Thymus (tissue), 11 donors: ENCODE measurements at regions not wholly inside any gene's neighbourhood (a gene's known extent, or its start where the extent isn't known, plus 50 kb on each side); places are given as distances from the start of the nearest gene placed in this dataset.

ENCODE experiments used
- DNase-seq, 9 donors: peaks; one replicate each; pipeline ENCODE4 v3.0.0-alpha.2; 2013; ENCODE audit warnings: low spot score in 9 of 9, low read depth in 6 of 9, missing footprints in 1 of 9
- H3K27ac ChIP-seq, 2 donors: one replicate each; pipeline ENCODE4 v1.5.1; 2013; ENCODE audit warnings: control low read depth in 1 of 2, low read depth in 1 of 2, low read length in 1 of 2, mild to moderate bottlenecking in 1 of 2, moderate library complexity in 1 of 2
- H3K27me3 ChIP-seq, 2 donors: one replicate each; pipeline ENCODE4 v1.5.1; 2013; ENCODE audit warnings: low read length in 1 of 2; ENCODE audit not compliant: control insufficient read depth in 2 of 2, insufficient read depth in 1 of 2
- H3K36me3 ChIP-seq, 2 donors: one replicate each; pipeline ENCODE4 v1.5.1; 2013; ENCODE audit warnings: low read length in 1 of 2, mild to moderate bottlenecking in 1 of 2, moderate library complexity in 1 of 2; ENCODE audit not compliant: control insufficient read depth in 2 of 2, insufficient read depth in 2 of 2
- H3K4me1 ChIP-seq, 2 donors: one replicate each; pipeline ENCODE4 v1.5.1; 2013; ENCODE audit warnings: low read length in 2 of 2; ENCODE audit not compliant: control insufficient read depth in 2 of 2, insufficient read depth in 2 of 2
- H3K4me3 ChIP-seq, 2 donors: one replicate each; pipeline ENCODE4 v1.5.1; 2013; ENCODE audit warnings: low read length in 2 of 2, control low read depth in 1 of 2, mild to moderate bottlenecking in 1 of 2
- H3K9me3 ChIP-seq, 2 donors: one replicate each; pipeline ENCODE4 v1.5.1; 2013; ENCODE audit warnings: low read length in 1 of 2, mild to moderate bottlenecking in 1 of 2; ENCODE audit not compliant: control insufficient read depth in 2 of 2, insufficient read depth in 1 of 2
- WGBS: extraction: QIAGEN DNeasy Blood & Tissue Kit; methylation state at CpG from one replicate; pipeline ENCODE4 v1.1.7; 2013; 5-methylcytosine and 5-hydroxymethylcytosine counted together
- donor health status: healthy.

- no peak for DNase-seq
- no peak overlapping the region for H3K27ac ChIP-seq
- H3K36me3 ChIP-seq: no peaks in the 10 kb centered on the region
- H3K9me3 ChIP-seq: no peaks in the 10 kb centered on the region
- H3K4me1 ChIP-seq: no peaks in the 10 kb centered on the region
- 96% methylated on average over 3 of the region's 3 CpGs for WGBS
- H3K27me3 ChIP-seq: no peaks in the 10 kb centered on the region
- H3K4me3 ChIP-seq: no peak overlapping the region
Measured at GRCh38 chr2:145688156-145688555, 1168.2 kb upstream of the ZEB2 start.

DNA sequence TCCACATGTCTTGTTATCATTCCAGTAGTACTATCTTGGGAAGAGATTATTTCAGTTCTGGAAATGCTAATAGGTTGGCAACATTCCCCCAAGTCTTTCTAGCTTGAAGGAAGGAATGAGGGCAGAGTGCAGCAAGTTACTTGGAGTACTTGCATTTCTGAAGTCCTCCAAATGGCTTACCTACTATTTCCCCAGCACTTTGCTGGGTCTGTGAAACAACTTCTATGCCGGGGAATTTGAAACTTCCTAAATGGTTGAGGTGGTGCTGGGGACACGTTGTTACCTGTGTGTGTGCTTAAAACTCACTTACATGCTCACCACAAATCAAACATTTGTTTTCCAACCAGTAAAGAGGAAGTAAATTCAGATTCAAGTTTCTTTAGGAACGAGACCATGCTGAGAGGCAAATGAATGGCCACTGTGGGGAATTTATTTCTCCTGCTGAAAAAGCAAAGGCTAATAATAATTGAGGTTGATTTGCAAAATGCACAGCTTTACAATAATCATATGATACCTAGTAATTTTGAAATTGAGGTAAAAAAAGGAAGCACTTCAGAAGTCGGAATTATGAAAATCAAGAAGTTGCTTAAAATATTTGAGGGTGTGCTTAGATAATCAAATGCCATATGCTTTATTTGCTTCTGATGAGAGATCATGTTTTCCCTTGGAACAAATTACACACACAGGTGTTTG lies 1167.7 kb upstream of the ZEB2 start:
- no peaks in the 10 kb centered on the region for H3K4me1 ChIP-seq
- no peaks in the 10 kb centered on the region for H3K9me3 ChIP-seq
- no peaks in the 10 kb centered on the region for H3K27me3 ChIP-seq
- H3K27ac ChIP-seq: no peak overlapping the region
- no peak overlapping the region for H3K4me3 ChIP-seq
- DNase-seq: peak in 1 of 9 donors; percentile 5
- WGBS: 34% methylated on average over 4 of the region's 4 CpGs
- H3K36me3 ChIP-seq: no peaks in the 10 kb centered on the region

DNA sequence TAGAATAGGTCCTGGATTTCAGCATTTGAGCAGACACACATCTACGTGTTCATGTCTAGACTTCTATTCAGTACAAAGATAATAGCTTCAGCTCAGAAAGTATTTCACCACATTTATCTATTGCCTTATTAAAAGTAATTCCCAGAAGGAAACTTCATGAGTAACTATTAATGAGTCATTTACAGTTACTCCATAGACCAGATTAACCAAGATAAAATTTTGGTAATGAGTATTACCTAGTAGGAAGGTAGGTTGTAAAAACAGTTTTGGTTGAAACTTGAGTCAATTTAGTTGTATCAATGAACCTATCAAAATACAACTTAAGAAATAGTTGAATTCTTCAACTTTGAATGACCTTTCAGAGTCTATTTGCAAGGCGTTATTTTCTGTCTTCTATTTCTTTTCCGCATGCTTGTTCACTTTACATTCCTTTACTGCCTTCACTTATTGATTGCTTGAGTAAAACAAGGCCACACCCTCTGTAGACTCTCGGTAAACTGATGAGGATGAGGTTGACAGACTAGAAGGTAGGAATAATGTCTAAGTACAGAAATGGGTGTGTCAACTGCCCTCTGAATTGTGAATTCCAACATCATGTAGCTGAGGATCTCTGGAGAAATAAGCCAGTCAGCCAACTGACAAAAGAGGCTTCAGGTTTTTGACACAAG lies 1165.6 kb upstream of the ZEB2 start:
- Histone ChIP-seq H3K36me3 (no peaks in the 10 kb centered on the region), H3K9me3 (no peaks in the 10 kb centered on the region), H3K27ac (no peak overlapping the region), H3K27me3 (no peaks in the 10 kb centered on the region), H3K4me3 (no peak overlapping the region), H3K4me1 (no peaks in the 10 kb centered on the region)
- WGBS: 83% methylated on average over 4 of the region's 4 CpGs
- DNase-seq: no peak

GRCh38 chr2:145682546-145683157 lies 1162.7 kb upstream of the ZEB2 start:
- no peaks in the 10 kb centered on the region for H3K36me3 ChIP-seq
- H3K27me3 ChIP-seq: no peaks in the 10 kb centered on the region
- H3K4me1 ChIP-seq: no peaks in the 10 kb centered on the region
- no peak for DNase-seq
- no peak overlapping the region for H3K27ac ChIP-seq
- no peak overlapping the region for H3K4me3 ChIP-seq
- H3K9me3 ChIP-seq: no peaks in the 10 kb centered on the region

DNA sequence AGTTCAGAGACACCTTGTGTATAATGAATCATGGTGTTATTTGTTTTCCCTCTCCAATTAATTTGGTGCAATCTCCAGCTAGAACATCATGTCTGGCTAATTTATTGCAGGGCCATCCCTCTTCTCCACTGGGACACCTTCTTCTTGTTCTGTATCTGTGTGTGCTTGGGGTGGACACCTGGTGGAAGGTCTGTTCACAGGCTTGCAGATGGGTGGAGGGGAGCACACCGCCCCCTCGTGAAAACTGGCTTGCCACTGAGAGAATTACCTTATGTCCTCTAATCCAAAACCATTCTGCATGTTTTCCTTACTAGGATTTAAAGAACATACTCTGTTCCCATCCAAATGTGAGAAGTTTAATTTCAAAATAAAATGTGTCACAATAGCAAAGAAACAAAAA lies 1160.4 kb upstream of the ZEB2 start:
- H3K27me3 ChIP-seq: no peaks in the 10 kb centered on the region
- H3K36me3 ChIP-seq: no peaks in the 10 kb centered on the region
- no peaks in the 10 kb centered on the region for H3K4me1 ChIP-seq
- H3K27ac ChIP-seq: no peak overlapping the region
- no peak overlapping the region for H3K4me3 ChIP-seq
- no peak for DNase-seq
- no peaks in the 10 kb centered on the region for H3K9me3 ChIP-seq
- WGBS: 96% methylated on average over 2 of the region's 2 CpGs

GRCh38 chr2:145677371-145677770 lies 1157.5 kb upstream of the ZEB2 start:
- no peak overlapping the region for H3K27ac ChIP-seq
- no peaks in the 10 kb centered on the region for H3K27me3 ChIP-seq
- no peaks in the 10 kb centered on the region for H3K36me3 ChIP-seq
- 98% methylated on average over 2 of the region's 2 CpGs for WGBS
- H3K9me3 ChIP-seq: no peaks in the 10 kb centered on the region
- H3K4me1 ChIP-seq: no peaks in the 10 kb centered on the region
- no peak for DNase-seq
- no peak overlapping the region for H3K4me3 ChIP-seq

DNA sequence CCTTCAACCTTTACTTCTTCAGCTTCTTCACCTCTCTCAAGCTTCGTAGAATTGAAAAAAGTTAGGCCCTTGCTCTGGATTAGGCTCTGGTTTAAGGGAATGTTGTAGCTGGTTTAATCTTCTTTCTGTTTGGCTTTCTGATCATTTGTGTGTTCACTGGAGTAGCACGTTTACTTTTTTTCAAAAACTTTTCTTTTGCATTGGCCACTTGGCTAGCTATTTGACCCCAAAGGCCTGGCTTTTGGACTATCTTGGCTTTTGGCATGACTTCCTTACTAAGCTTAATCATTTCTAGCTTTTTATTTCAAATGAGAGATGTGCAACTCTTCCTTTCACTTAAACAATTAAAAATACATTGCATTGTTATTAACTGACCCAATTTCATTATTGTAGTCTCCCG lies 1154.8 kb upstream of the ZEB2 start:
- H3K4me1 ChIP-seq: no peaks in the 10 kb centered on the region
- no peak overlapping the region for H3K27ac ChIP-seq
- no peaks in the 10 kb centered on the region for H3K36me3 ChIP-seq
- H3K27me3 ChIP-seq: no peaks in the 10 kb centered on the region
- no peak overlapping the region for H3K4me3 ChIP-seq
- 96% methylated on average over 3 of the region's 3 CpGs for WGBS
- DNase-seq: no peak
- H3K9me3 ChIP-seq: no peaks in the 10 kb centered on the region

DNA sequence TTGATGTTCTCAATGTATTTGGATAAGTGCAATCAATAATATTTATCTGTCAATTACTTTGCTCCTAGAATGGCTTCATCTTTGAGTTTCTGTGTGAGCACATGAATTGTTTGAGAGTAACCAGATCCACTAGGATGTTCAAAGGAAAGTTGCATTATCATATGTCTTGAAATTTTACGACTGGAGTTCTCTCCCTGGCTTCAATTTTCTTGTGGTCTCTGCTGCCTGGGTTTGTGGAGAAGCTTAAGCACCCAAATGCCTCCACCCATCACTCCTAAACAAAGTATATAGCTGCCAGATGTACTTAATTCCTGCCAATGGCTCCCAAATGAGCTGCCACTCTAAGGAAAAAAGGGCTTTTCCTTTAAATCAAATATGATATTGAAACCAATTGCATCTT lies 1149.4 kb upstream of the ZEB2 start:
- Histone ChIP-seq H3K27me3 (no peaks in the 10 kb centered on the region), H3K27ac (no peak overlapping the region), H3K4me3 (no peak overlapping the region), H3K36me3 (no peaks in the 10 kb centered on the region), H3K9me3 (no peaks in the 10 kb centered on the region), H3K4me1 (no peaks in the 10 kb centered on the region)
- WGBS: 89% methylated on average over 1 of the region's 1 CpG
- DNase-seq: no peak

- Histone ChIP-seq H3K27ac (no peak overlapping the region), H3K4me3 (no peak overlapping the region), H3K4me1 (no peaks in the 10 kb centered on the region), H3K9me3 (no peaks in the 10 kb centered on the region), H3K27me3 (no peaks in the 10 kb centered on the region), H3K36me3 (no peaks in the 10 kb centered on the region)
- DNase-seq: no peak
- 91% methylated on average over 3 of the region's 3 CpGs for WGBS
Measured at GRCh38 chr2:145666552-145666951, 1146.6 kb upstream of the ZEB2 start.
